ENCODE measurements at regions not wholly inside any gene's neighbourhood (a gene's known extent, or its start where the extent isn't known, plus 50 kb on each side); places are given as distances from the start of the nearest gene placed in this dataset.

DNA sequence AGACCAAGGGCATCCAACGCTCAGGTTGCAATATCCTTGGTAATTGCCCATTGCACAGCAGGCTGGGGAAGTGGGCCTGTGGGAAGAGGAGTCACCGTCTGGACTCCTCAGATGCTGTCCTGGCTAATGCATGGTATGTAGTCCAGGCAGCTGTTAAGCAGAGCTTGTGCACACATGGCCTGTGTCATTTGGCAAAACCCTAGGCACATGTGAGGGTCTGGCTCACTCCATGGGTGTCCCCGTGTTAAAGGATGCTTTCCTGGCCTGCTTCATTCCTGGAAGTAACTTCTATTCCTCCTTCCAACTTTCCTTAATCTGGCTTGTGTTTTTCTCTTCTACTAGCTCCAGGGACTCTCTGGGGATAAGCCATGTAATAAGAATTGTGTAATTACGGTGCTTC lies 378.0 kb upstream of the CA10 start:
- TF ChIP-seq, protein P1, sequence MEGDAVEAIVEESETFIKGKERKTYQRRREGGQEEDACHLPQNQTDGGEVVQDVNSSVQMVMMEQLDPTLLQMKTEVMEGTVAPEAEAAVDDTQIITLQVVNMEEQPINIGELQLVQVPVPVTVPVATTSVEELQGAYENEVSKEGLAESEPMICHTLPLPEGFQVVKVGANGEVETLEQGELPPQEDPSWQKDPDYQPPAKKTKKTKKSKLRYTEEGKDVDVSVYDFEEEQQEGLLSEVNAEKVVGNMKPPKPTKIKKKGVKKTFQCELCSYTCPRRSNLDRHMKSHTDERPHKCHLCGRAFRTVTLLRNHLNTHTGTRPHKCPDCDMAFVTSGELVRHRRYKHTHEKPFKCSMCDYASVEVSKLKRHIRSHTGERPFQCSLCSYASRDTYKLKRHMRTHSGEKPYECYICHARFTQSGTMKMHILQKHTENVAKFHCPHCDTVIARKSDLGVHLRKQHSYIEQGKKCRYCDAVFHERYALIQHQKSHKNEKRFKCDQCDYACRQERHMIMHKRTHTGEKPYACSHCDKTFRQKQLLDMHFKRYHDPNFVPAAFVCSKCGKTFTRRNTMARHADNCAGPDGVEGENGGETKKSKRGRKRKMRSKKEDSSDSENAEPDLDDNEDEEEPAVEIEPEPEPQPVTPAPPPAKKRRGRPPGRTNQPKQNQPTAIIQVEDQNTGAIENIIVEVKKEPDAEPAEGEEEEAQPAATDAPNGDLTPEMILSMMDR (IDR thresholded peaks at IDR 0.05): no peak
- no peak for TF ChIP-seq POLR2A (IDR thresholded peaks at IDR 0.05)
